GM21360 (cell line): ENCODE measurements at regions not wholly inside any gene's neighbourhood (a gene's known extent, or its start where the extent isn't known, plus 50 kb on each side); places are given as distances from the start of the nearest gene placed in this dataset.
"Not testable (repeated sequence)": the region's sequence is repeated elsewhere in the genome, so short reads cannot be mapped to it uniquely, and the experiment has no call there.

Source experiments
- ATAC-seq: cut with Tn5 transposase; IDR thresholded peaks from one replicate; pipeline ENCODE4 v1.9.1; 2021; ENCODE audit warnings: mild to moderate bottlenecking, moderate library complexity; ENCODE audit not compliant: unreplicated experiment

- ATAC-seq, result not testable (repeated sequence)
These were observed 249.1 kb downstream of the GOLGA6L6 start for GRCh38 chr15:20292422-20293005.

DNA sequence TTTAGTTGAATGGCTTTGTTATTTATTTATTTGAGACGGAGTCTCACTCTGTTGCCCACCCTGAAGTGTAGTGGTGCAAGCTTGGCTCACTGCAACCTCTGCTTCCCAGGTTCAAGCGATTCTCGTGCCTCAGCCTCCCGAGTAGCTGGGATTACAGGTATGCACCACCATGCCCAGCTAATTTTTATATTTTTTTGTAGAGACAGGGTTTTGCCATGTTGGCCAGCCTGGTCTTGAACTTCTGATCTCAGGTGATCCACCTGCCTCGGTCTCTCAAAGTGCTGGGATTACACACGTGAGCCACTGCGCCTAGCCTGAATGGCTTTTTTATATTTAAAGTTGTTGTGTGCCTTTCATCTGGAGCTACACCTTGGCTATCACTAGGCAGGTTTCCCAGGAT, 250.0 kb downstream of the GOLGA6L6 start:
- not testable (repeated sequence) for ATAC-seq

GRCh38 chr15:20290606-20291005, 251.0 kb downstream of the GOLGA6L6 start:
- not testable (repeated sequence) for ATAC-seq

DNA sequence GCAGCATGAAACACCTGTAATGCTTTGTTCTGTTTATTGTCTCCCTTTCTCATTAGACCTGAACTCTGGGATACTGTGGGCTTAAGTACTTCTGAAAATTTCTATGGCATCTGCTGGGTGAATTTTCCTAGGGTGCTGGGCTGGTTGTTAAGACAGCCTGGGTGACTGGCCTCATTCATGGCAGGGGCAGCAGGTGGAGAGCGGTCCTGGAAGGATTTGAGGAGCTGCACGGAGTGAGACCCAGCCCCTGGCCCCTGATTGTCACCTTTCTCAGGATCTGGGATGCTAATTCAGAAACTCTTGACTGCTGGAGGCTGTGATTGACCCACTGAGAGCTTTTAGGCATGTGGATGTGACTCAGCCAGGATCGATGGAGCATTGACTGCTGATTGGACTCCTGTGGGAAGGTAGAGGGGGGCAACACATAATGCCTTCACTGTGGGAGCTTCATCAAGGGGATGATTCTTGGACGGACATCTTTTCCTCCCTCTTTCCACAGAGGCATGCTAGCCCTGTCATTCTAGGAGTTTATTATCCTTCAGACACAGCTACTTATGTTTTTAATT, 252.0 kb downstream of the GOLGA6L6 start:
- ATAC-seq, result not testable (repeated sequence)

- not testable (repeated sequence) for ATAC-seq
These were observed 252.6 kb downstream of the GOLGA6L6 start for GRCh38 chr15:20288800-20289537.

DNA sequence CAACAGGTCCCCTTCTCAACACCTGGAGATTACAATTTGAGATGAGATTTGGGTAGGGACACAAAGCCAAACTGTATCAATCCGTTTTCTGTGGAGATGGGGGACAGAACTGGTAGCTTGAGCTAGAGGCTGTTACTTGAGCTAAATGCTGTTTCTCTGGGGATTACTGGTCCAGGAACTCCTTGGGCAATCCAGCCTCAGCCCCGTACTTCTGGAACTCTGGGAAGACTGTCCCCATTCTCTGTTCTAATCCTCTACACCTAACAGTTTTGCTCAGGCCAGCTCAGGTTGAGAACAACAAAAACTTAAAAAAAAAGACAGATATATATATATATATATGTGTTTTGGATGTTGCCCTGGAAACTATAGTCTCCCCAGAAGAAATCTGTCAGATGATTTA, 255.0 kb downstream of the GOLGA6L6 start:
- ATAC-seq, result not testable (repeated sequence)

DNA sequence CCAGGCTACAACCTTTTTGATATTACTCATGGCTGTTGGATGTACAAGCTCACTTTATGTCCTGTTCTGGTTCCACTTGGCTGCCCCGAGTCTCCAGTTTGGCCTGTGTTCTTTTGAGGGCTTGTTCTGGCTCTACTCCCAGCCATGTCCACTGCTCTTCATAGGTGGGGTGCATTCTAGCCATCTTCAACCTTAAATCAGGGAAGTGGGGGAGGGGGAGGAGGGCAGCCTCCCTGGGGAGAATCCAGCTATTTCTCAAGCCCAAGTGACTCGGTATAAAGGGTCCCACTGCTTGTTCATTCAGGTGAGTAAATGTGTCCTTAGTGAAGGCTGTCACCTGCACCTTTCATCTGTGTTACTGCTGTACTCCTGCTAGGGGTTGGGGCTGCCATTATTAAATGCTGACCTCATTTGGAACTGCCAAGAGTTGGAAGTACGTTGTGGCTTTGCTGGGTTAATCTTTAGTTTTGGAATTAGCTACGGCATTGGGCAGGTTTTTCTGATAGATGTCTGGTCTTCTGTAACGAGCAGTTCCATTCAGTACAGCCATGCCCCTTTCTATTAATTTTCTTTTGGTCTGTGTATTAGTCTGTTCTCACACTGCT, 255.8 kb downstream of the GOLGA6L6 start:
- ATAC-seq, result not testable (repeated sequence)

DNA sequence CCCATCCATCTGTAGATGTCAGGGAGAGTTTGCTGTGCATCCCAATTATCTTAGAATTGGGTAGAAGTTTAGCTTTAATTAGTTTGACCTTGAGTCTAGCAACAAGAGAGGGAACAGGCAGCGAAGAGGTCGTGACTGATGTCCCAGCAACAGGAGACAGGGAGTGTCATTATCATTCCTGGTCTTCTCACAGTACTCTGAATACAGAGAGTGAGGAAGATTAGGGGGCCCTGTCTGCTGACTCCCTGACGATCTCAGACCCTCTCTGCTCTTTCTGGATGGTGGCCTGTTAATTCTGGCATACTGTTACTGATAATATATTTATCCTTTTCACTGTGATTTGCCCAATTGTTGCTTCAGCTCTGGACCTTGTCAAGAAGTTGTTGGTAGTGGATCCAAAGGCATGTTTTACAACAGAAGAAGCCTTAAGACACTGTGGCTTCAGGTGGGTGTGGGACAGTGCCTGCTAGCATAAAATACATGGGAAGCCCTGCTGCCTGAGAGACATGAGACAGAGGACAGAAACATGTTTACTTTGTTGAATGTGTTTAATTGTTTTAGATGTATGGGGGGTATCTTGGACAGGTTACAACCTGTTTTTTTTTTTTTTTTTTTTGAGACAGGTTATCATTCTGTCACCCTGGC, 256.6 kb downstream of the GOLGA6L6 start:
- not testable (repeated sequence) for ATAC-seq

- ATAC-seq, result not testable (repeated sequence)
These were observed 257.9 kb downstream of the GOLGA6L6 start for GRCh38 chr15:20283651-20284050.

DNA sequence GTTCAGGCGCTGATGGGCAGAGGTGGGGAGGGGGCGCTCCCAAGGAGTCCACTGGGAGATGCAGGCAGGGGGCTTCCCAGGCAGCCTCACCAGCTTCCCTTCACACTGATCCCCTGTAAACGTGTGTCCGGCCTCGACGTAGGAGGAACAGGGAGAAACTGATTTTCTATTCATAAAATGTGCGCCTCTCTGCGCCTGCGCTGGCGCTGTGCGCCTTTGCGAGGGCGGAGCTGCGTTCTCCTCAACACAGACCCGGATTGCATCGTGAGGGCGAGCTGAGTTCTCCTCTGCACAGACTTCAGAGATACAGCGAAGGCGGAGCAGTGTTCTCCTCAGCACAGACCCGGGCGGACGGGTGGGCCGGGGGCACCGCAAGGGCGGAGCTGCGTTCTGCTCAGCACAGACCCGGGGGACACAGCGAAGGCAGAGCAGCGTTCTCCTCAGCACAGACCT, 259.1 kb downstream of the GOLGA6L6 start:
- ATAC-seq, result not testable (repeated sequence)

- ATAC-seq, result not testable (repeated sequence)
These were observed 259.9 kb downstream of the GOLGA6L6 start for GRCh38 chr15:20281567-20282275.

DNA sequence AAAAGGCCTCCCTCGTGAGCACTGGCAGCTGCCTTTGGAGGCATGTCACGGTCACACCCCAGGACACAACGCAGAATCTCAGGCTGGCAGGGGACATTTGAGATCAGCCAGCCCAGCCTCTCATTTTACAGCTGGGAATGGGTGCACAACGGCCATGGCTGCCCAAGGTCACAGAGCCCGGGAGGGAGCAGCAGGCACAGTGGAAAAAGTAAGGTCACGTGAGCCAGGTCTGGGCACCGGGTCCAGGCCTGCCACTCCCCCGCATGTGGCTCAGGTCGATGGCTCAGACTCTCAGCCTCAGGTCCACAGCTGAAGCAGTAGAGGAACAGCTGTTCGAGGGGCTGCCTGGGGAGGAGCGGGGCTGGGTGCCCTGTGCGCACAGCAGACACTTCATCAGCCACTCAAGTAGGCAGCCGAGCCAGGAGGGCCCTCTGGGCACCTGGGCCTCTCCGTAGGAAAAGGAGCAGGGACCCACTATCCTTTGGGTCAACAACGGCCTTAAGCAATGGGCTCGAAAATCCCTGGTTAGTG, 260.6 kb downstream of the GOLGA6L6 start:
- no peak for ATAC-seq

- not testable (repeated sequence) for ATAC-seq
These were observed 261.3 kb downstream of the GOLGA6L6 start for GRCh38 chr15:20280141-20280932.

DNA sequence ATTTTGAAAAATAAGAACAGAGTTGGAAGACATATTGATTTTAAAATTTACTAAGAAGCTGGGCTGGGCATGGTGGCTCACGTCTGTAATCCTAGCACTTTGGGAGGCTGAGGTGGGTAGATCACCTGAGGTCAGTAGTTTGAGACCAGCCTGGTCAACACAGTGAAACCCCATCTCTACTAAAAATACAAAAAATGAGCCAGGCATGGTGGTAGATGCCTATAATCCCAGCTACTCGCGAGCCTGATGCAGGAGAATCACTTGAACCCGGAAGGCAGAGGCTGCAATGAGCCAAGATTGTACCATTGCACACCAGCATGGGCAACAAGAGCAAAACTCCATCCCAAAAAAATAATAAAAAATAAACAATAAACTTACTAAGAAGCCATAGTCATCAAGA, 262.5 kb downstream of the GOLGA6L6 start:
- not testable (repeated sequence) for ATAC-seq

- ATAC-seq, result not testable (repeated sequence)
These were observed 263.2 kb downstream of the GOLGA6L6 start for GRCh38 chr15:20278376-20278775.

DNA sequence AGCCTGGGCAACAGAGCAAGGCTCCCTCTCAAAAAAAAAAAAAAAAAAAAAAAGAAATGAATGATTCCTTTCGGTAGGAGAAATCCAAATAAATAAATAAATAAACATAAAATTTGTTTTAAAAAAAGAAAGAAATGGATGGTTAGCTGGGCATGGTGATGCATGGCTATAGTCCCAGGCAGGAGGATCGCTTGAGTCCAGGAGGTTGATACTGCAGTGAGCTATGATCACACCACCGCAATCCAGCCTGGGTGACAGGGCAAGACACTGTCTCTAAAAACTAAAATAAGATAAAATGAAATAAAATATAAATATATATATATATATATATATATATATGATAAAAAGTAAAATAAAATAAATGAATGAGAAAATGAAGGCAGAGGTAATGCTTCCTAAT, 264.1 kb downstream of the GOLGA6L6 start:
- ATAC-seq, result not testable (repeated sequence)

- not testable (repeated sequence) for ATAC-seq
These were observed 265.1 kb downstream of the GOLGA6L6 start for GRCh38 chr15:20276312-20277114.

DNA sequence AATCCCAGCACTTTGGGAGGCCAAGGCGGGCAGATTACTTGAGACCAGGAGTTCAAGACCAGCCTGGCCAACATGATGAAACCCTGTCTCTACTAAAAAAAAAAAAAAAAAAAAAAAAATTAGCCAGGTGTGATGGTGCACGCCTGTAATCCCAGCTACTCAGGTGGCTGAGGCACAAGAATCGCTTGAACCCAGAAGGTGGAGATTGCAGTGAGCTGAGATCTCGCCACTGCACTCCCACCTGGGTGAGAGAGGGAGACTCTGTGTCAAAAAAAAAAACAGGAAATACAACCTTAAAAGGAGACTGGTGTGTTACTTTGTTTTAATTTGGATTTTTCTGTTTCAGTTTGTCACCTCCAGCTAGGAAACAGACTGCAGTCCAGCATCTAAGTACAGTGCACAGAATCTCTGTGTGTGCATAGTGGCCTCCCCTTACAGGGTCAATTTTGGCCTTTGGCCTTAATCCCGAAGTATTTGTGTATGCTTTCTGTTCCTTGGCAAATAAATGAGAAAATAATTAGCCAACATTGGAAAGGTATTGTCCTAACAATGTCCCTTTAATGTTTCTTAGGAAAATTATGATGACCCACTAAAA, 266.1 kb downstream of the GOLGA6L6 start:
- not testable (repeated sequence) for ATAC-seq
